GM23338 (cell line): ENCODE measurements at regions not wholly inside any gene's neighbourhood (a gene's known extent, or its start where the extent isn't known, plus 50 kb on each side); places are given as distances from the start of the nearest gene placed in this dataset.
A peak's percentile ranks its signal among the peaks of the same experiment; 100 is the strongest.

Source experiments
- ATAC-seq: fragments of 200-7000 bp; cut with Tn5 transposase; 3 replicates; pipeline ENCODE4 v1.9.1; 2020
- DNase-seq: peaks from one replicate; pipeline ENCODE4 v3.0.0-alpha.2; 2015; ENCODE audit warnings: low spot score
- H2AFZ ChIP-seq: fragments of 200-600 bp; sonication (generic); 2 replicates; pipeline ENCODE4 v1.8.0; 2016; ENCODE audit warnings: antibody characterized with exemption, mild to moderate bottlenecking, moderate library complexity
- H3F3A ChIP-seq: fragments of 200-600 bp; sonication (generic); replicated peaks from 2 replicates; pipeline ENCODE4 v1.8.0; 2017; ENCODE audit warnings: antibody characterized with exemption, mixed run types, low read depth
- H3K27ac ChIP-seq: fragments of 200-600 bp; sonication (generic); 2 replicates; pipeline ENCODE4 v1.6.1; 2016; ENCODE audit warnings: low read depth
- H3K27me3 ChIP-seq: fragments of 200-600 bp; sonication (generic); 2 replicates; pipeline ENCODE4 v1.8.0; 2016; ENCODE audit warnings: mild to moderate bottlenecking, mixed run types, moderate library complexity; ENCODE audit not compliant: insufficient read depth
- H3K36me3 ChIP-seq: fragments of 200-600 bp; sonication (generic); 2 replicates; pipeline ENCODE4 v1.8.0; 2016; ENCODE audit warnings: mild to moderate bottlenecking; ENCODE audit not compliant: insufficient read depth
- H3K4me1 ChIP-seq: fragments of 200-600 bp; sonication (generic); 2 replicates; pipeline ENCODE4 v1.8.0; 2016; ENCODE audit warnings: mild to moderate bottlenecking, moderate library complexity; ENCODE audit not compliant: insufficient read depth
- H3K4me2 ChIP-seq: fragments of 200-600 bp; sonication (generic); 2 replicates; pipeline ENCODE4 v1.7.1; 2017; ENCODE audit warnings: mixed run types
- H3K4me3 ChIP-seq: fragments of 200-600 bp; sonication (generic); 2 replicates; pipeline ENCODE4 v1.6.1; 2016; ENCODE audit warnings: mixed run types
- H3K79me2 ChIP-seq: fragments of 200-600 bp; sonication (generic); replicated peaks from 2 replicates; pipeline ENCODE4 v1.8.0; 2017; ENCODE audit warnings: mild to moderate bottlenecking; ENCODE audit not compliant: insufficient read depth
- H3K9me2 ChIP-seq: fragments of 200-600 bp; sonication (generic); 2 replicates; pipeline ENCODE4 v1.8.0; 2017; ENCODE audit not compliant: insufficient read depth
- H4K20me1 ChIP-seq: fragments of 200-600 bp; sonication (generic); replicated peaks from 2 replicates; pipeline ENCODE4 v1.8.0; 2017; ENCODE audit warnings: mild to moderate bottlenecking; ENCODE audit not compliant: insufficient read depth
- H3K27ac Mint-ChIP-seq: 2 replicates; pipeline ENCODE4 v1.8.0; 2020; ENCODE audit warnings: inconsistent platforms, mild to moderate bottlenecking, moderate library complexity, mixed read lengths
- H3K27me3 Mint-ChIP-seq: 3 replicates; pipeline ENCODE4 v1.8.0; 2022; ENCODE audit warnings: low read depth, mild to moderate bottlenecking, moderate library complexity, mixed read lengths, inconsistent platforms; ENCODE audit not compliant: insufficient read depth, poor library complexity
- H3K36me3 Mint-ChIP-seq: 3 replicates; pipeline ENCODE4 v1.8.0; 2021; ENCODE audit warnings: low read depth, mild to moderate bottlenecking, inconsistent platforms, moderate library complexity, mixed read lengths
- H3K4me1 Mint-ChIP-seq: 3 replicates; pipeline ENCODE4 v1.8.0; 2020; ENCODE audit warnings: mild to moderate bottlenecking, inconsistent platforms, mixed read lengths
- H3K4me3 Mint-ChIP-seq: 3 replicates; pipeline ENCODE4 v1.8.0; 2021; ENCODE audit warnings: moderate library complexity, mild to moderate bottlenecking, inconsistent platforms, mixed read lengths
- H3K9me3 Mint-ChIP-seq: 3 replicates; pipeline ENCODE4 v1.8.0; 2020; ENCODE audit warnings: moderate library complexity, mild to moderate bottlenecking, inconsistent platforms, mixed read lengths
- CREB1 ChIP-seq: fragments of 250-450 bp; sonication (Bioruptor Pico); IDR thresholded peaks from 2 replicates; pipeline ENCODE4 v1.5.0; 2020; ENCODE audit warnings: low read depth, mild to moderate bottlenecking, moderate library complexity
- EZH2 ChIP-seq: fragments of 200-600 bp; sonication (generic); IDR thresholded peaks from one replicate; pipeline ENCODE4 v1.8.0; 2017; ENCODE audit warnings: antibody characterized with exemption, mild to moderate bottlenecking, low read depth; ENCODE audit not compliant: unreplicated experiment
- EZH2phosphoT487 ChIP-seq: fragments of 200-600 bp; sonication (generic); IDR thresholded peaks from one replicate; pipeline ENCODE4 v1.8.1; 2018; ENCODE audit warnings: antibody characterized with exemption; ENCODE audit not compliant: unreplicated experiment
- JUNB ChIP-seq: IDR thresholded peaks from one replicate; pipeline ENCODE4 v1.6.1; 2016; ENCODE audit warnings: antibody characterized with exemption; ENCODE audit not compliant: unreplicated experiment
- NANOG ChIP-seq: IDR thresholded peaks from 2 replicates; pipeline ENCODE4 v1.6.1; 2016; ENCODE audit warnings: antibody characterized with exemption, borderline replicate concordance
- POLR2AphosphoS5 ChIP-seq: IDR thresholded peaks from 2 replicates; pipeline ENCODE4 v1.6.1; 2016; ENCODE audit warnings: antibody characterized with exemption, low read depth
- STAT1 ChIP-seq: IDR thresholded peaks from one replicate; pipeline ENCODE4 v1.6.1; 2016; ENCODE audit warnings: antibody characterized with exemption; ENCODE audit not compliant: unreplicated experiment
- ZNF114 ChIP-seq: fragments of 250-450 bp; sonication (Bioruptor Pico); IDR thresholded peaks from 2 replicates; pipeline ENCODE4 v1.5.0; 2020; ENCODE audit warnings: mild to moderate bottlenecking, moderate library complexity
- ZNF331 ChIP-seq: fragments of 250-450 bp; sonication (Bioruptor Pico); IDR thresholded peaks from 2 replicates; pipeline ENCODE4 v1.5.0; 2020; ENCODE audit warnings: low read depth, mild to moderate bottlenecking, moderate library complexity
- TF ChIP-seq, protein P1 (sequence below): IDR thresholded peaks from one replicate; pipeline ENCODE4 v1.6.1; 2018; ENCODE audit warnings: antibody characterized with exemption; ENCODE audit not compliant: unreplicated experiment
- TF ChIP-seq, protein P2 (sequence below), 2 experiments: fragments of 200-600 bp in 1 of 2; sonication (generic) in 1 of 2; conservative IDR thresholded peaks; 2 replicates each; pipeline versions ENCODE4 v1.5.1 to v1.6.1; 2016 to 2017; ENCODE audit warnings: antibody characterized with exemption in 2 of 2, low read depth in 2 of 2, mild to moderate bottlenecking in 2 of 2, moderate library complexity in 1 of 2
- TF ChIP-seq, protein P3 (sequence below): IDR thresholded peaks from 2 replicates; pipeline ENCODE4 v1.6.1; 2016; ENCODE audit warnings: antibody characterized with exemption
- TF ChIP-seq, protein P4 (sequence below): fragments of 250-450 bp; sonication (Bioruptor Pico); IDR thresholded peaks from 2 replicates; pipeline ENCODE4 v1.5.0; 2020; ENCODE audit warnings: mild to moderate bottlenecking, moderate library complexity

DNA sequence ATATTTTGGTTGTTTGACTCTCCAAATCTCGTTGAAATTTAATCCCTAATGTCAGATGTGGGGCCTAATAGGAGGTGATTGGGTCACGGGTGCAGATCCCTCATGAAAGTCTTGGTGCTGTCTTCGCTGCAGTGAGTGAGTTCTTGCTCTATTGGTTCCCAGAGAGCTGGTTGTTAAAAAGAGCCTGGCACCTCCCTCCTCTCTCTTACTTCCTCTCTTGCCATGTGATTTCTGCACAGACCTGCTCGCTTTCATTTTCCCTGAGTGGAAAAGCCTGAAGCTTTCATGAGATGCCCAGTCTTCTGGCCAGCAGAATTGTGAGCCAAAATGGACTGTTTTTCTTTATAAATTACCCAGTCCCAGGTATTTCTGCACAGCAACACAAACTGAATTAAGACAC lies 221.6 kb downstream of the MAT2B start:
- ATAC-seq: no peak
- Histone ChIP-seq H2AFZ (peak overlapping the region; percentile 23; the same call in 1 of the 2 replicates), H3K4me1 (0 out of 2 replicates have a peak, but pooled peaks cover 3% of the 10 kb centered on the region), H3K27ac (no peak overlapping the region), H3K79me2 (no peaks in the 10 kb centered on the region), H3K9me2 (no peaks in the 10 kb centered on the region), H3K4me3 (no peak overlapping the region), H3K36me3 (no peaks in the 10 kb centered on the region), H3K4me2 (no peak overlapping the region), H4K20me1 (no peaks in the 10 kb centered on the region), H3F3A (no peaks in the 10 kb centered on the region), H3K27me3 (no peaks in the 10 kb centered on the region)
- TF ChIP-seq ZNF114 (no peak), JUNB (no peak), EZH2phosphoT487 (no peak), ZNF331 (no peak), NANOG (no peak), STAT1 (no peak), CREB1 (CRISPR knock-in tag) (no peak), EZH2 (no peak), POLR2AphosphoS5 (no peak)
- TF ChIP-seq, protein P1, sequence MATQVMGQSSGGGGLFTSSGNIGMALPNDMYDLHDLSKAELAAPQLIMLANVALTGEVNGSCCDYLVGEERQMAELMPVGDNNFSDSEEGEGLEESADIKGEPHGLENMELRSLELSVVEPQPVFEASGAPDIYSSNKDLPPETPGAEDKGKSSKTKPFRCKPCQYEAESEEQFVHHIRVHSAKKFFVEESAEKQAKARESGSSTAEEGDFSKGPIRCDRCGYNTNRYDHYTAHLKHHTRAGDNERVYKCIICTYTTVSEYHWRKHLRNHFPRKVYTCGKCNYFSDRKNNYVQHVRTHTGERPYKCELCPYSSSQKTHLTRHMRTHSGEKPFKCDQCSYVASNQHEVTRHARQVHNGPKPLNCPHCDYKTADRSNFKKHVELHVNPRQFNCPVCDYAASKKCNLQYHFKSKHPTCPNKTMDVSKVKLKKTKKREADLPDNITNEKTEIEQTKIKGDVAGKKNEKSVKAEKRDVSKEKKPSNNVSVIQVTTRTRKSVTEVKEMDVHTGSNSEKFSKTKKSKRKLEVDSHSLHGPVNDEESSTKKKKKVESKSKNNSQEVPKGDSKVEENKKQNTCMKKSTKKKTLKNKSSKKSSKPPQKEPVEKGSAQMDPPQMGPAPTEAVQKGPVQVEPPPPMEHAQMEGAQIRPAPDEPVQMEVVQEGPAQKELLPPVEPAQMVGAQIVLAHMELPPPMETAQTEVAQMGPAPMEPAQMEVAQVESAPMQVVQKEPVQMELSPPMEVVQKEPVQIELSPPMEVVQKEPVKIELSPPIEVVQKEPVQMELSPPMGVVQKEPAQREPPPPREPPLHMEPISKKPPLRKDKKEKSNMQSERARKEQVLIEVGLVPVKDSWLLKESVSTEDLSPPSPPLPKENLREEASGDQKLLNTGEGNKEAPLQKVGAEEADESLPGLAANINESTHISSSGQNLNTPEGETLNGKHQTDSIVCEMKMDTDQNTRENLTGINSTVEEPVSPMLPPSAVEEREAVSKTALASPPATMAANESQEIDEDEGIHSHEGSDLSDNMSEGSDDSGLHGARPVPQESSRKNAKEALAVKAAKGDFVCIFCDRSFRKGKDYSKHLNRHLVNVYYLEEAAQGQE: no peak
- TF ChIP-seq, protein P2, sequence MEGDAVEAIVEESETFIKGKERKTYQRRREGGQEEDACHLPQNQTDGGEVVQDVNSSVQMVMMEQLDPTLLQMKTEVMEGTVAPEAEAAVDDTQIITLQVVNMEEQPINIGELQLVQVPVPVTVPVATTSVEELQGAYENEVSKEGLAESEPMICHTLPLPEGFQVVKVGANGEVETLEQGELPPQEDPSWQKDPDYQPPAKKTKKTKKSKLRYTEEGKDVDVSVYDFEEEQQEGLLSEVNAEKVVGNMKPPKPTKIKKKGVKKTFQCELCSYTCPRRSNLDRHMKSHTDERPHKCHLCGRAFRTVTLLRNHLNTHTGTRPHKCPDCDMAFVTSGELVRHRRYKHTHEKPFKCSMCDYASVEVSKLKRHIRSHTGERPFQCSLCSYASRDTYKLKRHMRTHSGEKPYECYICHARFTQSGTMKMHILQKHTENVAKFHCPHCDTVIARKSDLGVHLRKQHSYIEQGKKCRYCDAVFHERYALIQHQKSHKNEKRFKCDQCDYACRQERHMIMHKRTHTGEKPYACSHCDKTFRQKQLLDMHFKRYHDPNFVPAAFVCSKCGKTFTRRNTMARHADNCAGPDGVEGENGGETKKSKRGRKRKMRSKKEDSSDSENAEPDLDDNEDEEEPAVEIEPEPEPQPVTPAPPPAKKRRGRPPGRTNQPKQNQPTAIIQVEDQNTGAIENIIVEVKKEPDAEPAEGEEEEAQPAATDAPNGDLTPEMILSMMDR (conservative IDR thresholded peaks at IDR 0.05; ENCODE audit: low read depth in 2 of 2): no peak
- TF ChIP-seq, protein P3, sequence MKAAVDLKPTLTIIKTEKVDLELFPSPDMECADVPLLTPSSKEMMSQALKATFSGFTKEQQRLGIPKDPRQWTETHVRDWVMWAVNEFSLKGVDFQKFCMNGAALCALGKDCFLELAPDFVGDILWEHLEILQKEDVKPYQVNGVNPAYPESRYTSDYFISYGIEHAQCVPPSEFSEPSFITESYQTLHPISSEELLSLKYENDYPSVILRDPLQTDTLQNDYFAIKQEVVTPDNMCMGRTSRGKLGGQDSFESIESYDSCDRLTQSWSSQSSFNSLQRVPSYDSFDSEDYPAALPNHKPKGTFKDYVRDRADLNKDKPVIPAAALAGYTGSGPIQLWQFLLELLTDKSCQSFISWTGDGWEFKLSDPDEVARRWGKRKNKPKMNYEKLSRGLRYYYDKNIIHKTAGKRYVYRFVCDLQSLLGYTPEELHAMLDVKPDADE: no peak
- TF ChIP-seq, protein P4, sequence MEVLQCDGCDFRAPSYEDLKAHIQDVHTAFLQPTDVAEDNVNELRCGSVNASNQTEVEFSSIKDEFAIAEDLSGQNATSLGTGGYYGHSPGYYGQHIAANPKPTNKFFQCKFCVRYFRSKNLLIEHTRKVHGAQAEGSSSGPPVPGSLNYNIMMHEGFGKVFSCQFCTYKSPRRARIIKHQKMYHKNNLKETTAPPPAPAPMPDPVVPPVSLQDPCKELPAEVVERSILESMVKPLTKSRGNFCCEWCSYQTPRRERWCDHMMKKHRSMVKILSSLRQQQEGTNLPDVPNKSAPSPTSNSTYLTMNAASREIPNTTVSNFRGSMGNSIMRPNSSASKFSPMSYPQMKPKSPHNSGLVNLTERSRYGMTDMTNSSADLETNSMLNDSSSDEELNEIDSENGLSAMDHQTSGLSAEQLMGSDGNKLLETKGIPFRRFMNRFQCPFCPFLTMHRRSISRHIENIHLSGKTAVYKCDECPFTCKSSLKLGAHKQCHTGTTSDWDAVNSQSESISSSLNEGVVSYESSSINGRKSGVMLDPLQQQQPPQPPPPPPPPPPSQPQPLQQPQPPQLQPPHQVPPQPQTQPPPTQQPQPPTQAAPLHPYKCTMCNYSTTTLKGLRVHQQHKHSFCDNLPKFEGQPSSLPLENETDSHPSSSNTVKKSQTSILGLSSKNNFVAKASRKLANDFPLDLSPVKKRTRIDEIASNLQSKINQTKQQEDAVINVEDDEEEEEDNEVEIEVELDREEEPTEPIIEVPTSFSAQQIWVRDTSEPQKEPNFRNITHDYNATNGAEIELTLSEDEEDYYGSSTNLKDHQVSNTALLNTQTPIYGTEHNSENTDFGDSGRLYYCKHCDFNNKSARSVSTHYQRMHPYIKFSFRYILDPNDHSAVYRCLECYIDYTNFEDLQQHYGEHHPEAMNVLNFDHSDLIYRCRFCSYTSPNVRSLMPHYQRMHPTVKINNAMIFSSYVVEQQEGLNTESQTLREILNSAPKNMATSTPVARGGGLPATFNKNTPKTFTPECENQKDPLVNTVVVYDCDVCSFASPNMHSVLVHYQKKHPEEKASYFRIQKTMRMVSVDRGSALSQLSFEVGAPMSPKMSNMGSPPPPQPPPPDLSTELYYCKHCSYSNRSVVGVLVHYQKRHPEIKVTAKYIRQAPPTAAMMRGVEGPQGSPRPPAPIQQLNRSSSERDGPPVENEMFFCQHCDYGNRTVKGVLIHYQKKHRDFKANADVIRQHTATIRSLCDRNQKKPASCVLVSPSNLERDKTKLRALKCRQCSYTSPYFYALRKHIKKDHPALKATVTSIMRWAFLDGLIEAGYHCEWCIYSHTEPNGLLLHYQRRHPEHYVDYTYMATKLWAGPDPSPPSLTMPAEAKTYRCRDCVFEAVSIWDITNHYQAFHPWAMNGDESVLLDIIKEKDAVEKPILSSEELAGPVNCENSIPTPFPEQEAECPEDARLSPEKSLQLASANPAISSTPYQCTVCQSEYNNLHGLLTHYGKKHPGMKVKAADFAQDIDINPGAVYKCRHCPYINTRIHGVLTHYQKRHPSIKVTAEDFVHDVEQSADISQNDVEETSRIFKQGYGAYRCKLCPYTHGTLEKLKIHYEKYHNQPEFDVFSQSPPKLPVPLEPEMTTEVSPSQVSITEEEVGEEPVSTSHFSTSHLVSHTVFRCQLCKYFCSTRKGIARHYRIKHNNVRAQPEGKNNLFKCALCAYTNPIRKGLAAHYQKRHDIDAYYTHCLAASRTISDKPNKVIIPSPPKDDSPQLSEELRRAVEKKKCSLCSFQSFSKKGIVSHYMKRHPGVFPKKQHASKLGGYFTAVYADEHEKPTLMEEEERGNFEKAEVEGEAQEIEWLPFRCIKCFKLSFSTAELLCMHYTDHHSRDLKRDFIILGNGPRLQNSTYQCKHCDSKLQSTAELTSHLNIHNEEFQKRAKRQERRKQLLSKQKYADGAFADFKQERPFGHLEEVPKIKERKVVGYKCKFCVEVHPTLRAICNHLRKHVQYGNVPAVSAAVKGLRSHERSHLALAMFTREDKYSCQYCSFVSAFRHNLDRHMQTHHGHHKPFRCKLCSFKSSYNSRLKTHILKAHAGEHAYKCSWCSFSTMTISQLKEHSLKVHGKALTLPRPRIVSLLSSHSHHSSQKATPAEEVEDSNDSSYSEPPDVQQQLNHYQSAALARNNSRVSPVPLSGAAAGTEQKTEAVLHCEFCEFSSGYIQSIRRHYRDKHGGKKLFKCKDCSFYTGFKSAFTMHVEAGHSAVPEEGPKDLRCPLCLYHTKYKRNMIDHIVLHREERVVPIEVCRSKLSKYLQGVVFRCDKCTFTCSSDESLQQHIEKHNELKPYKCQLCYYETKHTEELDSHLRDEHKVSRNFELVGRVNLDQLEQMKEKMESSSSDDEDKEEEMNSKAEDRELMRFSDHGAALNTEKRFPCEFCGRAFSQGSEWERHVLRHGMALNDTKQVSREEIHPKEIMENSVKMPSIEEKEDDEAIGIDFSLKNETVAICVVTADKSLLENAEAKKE: no peak
- Mint-ChIP-seq H3K4me1 (no peaks in the 10 kb centered on the region; the same call in 2 of the 3 replicates), H3K4me3 (no peak overlapping the region), H3K27ac (no peak overlapping the region), H3K9me3 (no peaks in the 10 kb centered on the region), H3K27me3 (no peaks in the 10 kb centered on the region), H3K36me3 (no peaks in the 10 kb centered on the region)
- DNase-seq: no peak
